GM04504 (cell line): ENCODE measurements at regions not wholly inside any gene's neighbourhood (a gene's known extent, or its start where the extent isn't known, plus 50 kb on each side); places are given as distances from the start of the nearest gene placed in this dataset.
"Not testable (repeated sequence)": the region's sequence is repeated elsewhere in the genome, so short reads cannot be mapped to it uniquely, and the experiment has no call there.

Experiments used
- DNase-seq: peaks from one replicate; pipeline ENCODE4 v3.0.0-alpha.2; 2012; ENCODE audit warnings: low read depth

- DNase-seq = peak; percentile 74
Measured at GRCh38 chr7:79778786-79779770, 325.6 kb upstream of the MAGI2 start.

DNA sequence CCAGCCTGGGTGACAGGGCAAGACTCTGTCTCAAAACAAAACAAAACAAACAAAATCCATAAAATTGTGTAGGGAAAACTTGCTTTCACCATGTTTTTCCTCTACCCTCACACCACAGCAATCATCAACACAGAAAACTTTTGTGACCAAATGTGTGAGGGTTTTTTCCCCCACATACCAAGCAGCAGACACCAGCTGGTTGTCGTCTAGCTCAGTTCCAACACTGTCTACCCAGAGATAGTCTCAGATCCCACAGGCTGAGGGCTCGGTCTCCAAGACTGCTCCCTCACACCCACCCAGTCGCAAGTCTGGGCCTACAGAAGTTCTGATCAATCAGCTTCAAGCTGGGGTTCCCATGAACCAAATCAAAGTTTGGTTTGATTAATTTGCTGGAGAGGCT, 322.4 kb upstream of the MAGI2 start:
- DNase-seq = no peak

DNA sequence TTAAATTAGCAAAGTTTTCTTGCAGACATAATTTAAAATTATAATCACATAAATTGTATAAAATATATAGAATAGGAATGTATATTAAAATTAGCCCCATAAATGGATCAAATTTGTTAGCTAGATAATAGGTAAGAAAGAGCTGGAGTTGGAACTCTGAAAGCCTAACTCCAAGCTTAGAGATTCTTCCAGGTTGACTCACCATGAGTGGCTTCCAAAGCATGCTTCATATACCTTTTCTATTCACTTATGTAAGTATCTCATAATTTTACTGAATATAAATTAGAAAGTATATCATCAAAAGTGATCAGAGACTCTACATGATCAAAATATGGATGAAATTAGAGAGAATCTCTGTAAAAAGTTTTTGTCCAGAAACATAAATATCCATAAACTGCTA, 320.7 kb upstream of the MAGI2 start:
- DNase-seq = no peak

DNA sequence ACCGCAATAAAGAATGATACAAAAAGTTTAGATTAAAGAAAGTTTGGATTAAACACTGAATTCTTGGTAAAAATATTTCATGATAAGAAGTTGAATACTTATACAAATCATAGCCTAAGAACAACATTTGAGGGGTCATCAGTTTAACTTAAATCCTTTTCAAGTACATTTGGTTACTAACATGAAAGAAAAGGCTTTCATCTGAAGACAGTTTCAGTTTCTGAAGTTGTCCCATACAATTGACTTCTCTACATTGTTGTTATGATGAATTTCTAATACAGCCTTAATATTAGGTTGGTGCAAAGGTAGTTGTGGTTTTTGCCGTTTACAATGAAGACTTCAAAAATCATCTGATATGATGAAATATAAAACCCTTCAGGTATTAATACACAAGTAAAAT, 317.5 kb upstream of the MAGI2 start:
- no peak for DNase-seq

DNA sequence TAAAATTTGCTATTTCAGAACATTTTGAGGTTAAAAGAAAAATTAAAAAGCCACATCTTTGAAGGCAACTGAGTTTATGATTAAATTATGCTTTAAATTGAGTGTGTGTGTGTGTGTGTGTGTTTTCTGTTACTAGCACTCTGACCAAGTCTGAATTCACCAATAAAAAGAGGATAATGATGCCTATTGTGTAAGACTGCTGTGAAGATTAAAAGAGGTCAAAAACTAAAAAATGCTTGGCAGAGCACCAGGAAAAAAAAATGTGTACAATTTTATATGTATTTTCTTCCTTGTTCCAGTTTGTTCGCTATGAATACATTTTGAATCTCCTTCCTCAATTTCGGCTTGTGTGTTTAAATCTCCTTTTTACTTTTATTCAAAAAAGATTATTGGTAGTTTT, 316.6 kb upstream of the MAGI2 start:
- DNase-seq = no peak

DNA sequence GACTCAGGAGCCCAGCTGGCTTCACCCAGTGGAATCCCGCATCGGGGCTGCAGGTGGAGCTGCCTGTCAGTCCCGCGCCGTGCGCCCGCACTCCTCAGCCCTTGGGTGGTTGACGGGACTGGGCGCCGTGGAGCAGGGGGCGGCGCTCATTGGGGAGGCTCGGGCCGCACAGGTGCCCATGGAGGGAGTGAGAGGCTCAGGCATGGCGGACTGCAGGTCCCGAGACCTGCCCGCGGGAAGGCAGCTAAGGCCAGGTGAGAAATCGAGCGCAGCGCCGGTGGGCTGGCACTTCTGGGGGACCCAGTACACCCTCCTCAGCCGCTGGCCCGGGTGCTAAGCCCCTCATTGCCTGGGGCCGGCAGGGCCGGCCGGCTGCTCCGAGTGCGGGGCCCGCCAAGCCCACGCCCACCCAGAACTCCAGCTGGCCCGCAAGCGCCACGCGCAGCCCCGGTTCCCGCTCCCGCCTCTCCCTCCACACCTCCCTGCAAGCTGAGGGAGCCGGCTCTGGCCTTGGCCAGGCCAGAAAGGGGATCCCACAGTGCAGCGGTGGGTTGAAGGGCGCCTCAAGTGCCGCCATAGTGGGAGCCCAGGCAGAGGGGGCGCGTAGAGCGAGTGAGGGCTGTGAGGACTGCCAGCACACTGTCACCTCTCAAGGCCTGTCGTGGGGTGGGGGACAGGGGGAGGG, 314.6 kb upstream of the MAGI2 start:
- DNase-seq = not testable (repeated sequence)

- DNase-seq = not testable (repeated sequence)
Measured at GRCh38 chr7:79767192-79767591, 313.7 kb upstream of the MAGI2 start.

DNA sequence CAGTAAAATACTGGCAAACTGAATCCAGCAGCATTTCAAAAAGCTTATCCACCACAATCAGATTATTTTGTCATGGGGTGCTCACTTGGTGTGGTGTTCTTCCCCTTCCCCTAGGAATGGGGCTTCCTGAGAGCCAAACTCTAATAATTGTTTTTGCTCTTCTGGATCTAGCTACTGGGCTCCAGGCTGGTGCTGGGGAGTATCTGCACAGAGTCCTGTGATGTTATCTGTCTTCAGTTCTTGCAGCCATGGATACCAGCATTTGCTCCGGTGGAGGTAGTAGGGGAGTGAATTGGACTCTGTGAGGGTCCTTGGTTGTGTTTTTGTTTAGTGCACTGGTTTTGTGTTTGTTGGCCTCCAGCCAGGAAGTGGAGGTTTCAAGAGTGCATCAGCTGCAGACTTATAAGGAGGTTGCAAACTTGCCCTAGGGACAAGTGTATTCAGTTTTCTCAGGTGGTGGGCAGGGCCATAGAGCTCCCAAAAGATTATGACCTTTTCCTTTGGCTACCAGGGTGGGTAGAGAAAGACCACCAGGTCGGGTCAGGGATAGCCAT, 308.5 kb upstream of the MAGI2 start:
- no peak for DNase-seq

GRCh38 chr7:79750941-79751340, 297.5 kb upstream of the MAGI2 start:
- not testable (repeated sequence) for DNase-seq

- no peak for DNase-seq
Measured at GRCh38 chr7:79749856-79750255, 296.4 kb upstream of the MAGI2 start.

GRCh38 chr7:79741684-79742083, 288.2 kb upstream of the MAGI2 start:
- DNase-seq = no peak

DNA sequence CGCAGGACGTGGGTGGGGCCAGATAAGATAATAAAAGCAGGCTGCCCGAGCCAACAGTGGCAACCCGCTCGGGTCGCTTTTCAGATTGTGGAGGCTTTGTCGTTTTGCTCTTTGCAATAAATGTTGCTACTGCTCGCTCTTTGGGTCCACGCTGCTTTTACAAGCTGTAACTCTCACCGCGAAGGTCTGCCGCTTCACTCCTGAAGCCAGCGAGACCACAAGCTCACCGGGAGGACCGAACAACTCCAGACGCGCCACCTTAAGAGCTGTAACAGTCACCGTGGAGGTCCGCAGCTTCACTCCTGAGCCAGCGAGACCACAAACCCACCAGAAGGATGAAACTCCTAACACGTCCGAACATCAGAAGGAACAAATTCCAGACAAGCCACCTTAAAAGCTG, 286.6 kb upstream of the MAGI2 start:
- no peak for DNase-seq

DNA sequence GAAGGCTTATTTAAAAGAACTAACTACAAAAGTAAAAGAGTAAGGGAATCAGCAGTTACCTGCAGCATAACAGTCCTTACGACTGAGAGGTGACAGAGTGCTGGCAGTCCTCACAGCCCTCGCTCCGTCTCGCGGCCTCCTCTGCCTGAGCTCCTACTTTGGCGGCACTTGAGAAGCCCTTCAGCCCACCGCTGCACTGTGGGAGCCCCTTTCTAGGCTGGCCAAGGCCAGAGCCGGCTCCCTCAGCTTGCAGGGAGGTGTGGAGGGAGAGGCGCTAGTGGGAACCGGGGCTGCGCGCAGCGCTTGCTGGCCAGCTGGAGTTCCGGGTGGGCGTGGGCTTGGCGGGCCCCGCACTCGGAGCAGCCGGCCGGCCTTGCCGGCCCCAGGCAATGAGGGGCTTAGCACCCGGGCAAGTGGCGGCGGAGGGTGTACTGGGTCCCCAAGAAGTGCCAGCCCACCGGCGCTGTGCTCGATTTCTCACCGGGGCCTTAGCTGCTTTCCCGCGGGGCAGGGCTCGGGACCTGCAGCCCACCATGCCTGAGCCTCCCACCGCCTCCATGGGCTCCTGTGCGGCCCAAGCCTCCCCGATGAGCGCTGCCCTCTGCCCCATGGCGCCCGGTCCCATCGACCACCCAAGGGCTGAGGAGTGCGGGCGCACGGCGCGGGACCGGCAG, 285.7 kb upstream of the MAGI2 start:
- DNase-seq = not testable (repeated sequence)

DNA sequence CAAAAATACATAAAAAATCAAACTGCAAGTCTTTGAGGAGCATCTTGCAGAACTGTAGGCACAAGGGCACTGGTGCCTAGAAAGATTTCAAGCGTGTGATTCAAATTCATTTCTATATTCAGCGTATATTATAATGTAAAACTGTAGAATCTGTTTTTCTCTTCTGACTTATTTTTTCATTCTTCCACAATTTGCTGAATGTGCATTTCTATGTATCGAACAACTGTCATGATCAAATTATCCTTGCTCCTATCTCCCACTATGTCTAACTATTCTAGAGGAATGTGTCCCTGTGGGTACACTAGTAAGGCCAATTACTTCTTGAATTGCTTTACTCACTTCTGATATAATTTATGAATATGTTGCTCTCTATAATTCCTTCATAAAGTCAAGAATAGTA, 283.0 kb upstream of the MAGI2 start:
- no peak for DNase-seq

DNA sequence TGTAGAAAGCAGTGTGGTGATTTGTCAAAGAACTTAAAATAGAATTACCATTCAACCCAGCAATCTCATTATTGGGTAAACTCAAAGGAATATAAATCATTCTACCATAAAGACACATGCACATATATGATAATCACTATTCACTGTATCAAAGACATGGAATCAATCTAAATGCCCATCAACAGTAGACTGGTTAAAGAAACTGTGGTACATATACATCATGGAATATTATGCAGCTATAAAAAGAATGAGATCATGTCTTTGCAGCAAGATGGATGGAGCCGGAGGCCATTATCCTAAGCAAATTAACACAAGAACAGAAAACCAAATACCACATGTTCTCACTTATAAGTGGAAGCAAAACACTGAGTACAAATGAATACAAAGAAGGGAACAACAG, 281.5 kb upstream of the MAGI2 start:
- no peak for DNase-seq

DNA sequence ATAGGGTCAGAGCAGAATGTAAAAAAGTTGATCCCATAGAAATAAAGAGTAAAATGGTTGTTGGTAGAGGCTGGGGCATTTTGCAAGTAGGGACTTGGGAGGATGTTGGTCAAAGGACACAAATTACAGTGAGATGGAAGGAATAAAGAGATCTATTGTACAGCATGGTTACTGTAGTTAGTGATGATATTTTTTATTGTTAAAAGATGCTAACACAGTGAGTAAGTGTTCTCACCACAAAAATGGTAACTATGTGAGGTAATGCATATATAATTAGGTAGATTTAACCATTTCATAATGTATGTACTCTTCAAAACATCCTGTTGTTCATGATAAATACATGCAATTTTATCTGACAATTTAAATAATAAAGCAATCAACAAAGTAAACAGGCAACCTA, 280.7 kb upstream of the MAGI2 start:
- DNase-seq = no peak

DNA sequence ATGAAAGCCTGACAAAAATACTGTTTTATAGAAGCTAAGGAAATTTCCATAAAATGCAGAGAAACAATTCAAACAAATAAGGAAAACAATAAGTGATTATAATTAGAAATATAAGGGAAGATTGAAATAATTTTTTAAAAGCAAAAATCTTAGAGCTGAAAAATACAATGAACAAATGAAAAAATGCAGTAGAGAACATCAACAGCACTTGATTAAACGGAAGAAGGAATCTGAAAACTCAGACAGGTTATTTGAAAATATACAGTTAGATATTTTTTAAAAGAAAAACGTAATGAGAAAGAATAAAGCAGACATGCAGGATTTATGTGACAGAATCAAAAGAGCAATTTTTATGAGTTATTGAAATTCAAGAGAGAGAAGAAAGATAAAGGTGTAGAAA, 279.1 kb upstream of the MAGI2 start:
- DNase-seq = no peak

DNA sequence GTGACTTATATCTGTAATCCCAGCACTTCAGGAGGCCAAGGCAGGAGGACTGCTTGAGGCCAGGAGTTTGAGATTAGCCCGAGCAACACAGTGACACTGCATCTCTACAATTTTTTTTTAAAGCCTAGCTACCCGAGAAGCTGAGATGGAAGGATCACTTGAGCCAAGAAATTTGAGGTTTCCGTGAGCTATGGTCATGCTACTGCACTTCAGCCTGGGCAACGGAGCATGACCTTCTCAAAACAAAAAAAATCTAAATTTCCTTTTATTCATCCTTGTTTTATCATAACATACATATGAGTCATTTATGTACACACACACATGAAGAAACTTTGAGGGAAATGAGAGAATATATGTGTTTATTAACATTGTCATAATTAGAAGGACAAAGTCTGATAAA, 277.5 kb upstream of the MAGI2 start:
- DNase-seq = no peak

DNA sequence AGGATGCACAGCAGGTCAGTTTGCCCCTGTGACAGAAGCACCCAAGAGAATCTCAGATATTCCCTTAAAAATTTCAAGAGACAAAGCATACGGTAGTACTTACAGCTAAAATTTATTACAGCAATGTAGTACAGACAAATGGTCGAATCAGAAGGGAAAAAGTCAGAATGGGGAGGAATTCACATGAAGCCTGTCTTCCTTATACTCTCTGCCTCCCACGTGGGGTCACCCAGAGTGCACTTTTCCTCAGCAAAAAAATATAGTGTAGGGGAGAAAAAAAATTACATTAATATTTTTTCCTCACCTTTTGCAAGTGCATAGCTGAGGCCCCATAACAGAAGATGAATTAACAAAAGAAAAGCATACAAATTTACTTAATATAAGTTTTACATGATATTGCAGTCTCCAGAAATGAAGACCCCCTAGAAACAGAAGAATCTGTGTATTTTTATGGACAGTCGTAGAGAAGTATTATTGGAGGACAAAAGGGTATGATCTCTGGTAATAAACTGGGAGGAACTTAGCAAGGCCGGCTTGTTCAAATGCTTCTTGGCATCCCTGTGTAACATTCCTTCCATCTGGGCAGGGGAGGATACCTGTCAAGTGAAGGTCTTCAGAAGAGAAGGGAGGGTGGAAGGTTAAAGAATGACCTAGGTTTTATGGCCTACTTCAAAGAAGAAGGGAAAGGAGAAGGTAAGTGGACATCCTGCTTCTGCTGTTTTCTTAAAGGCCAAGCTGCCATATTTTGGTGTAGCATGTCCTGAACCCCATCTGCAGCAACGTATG, 270.6 kb upstream of the MAGI2 start:
- DNase-seq = no peak

DNA sequence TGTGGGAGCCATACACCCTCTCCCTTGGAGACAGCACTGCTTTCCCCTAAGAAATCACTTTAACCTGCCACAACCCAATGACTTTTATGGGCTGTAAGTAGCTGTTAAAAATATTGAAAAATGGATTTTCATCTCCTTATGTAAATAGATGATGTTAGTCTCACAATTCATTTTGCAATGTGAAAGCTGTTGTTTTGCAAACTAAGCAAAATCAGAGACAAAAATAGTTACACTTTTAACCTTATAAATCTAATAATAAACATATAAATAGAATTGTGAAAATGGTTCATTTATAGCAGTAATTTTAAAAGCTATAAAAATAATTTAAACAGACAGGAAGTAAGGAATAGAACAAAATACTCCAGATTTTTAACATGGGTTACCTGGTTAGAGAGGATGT, 268.8 kb upstream of the MAGI2 start:
- DNase-seq = no peak

DNA sequence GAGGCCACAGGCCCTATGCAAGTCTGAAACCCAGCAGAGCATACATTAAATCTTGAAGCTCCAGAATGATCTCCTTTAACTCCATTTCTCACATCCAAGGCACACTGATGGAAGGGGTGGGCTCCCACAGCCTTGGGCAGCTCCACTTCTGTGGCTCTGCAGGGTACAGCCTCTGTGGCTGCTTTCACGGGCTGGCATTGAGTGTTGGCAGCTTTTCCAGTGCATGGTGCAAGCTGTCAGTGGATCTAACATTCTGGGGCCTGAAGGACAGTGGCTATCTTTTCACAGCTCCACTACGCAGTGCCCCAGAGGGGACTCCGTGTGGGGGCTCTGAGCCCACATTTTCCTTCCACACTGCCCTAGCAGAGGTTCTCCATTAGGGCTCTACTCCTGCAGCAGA, 265.7 kb upstream of the MAGI2 start:
- DNase-seq = no peak

- no peak for DNase-seq
Measured at GRCh38 chr7:79716329-79716728, 262.9 kb upstream of the MAGI2 start.
